ENCODE measurements at regions not wholly inside any gene's neighbourhood (a gene's known extent, or its start where the extent isn't known, plus 50 kb on each side); places are given as distances from the start of the nearest gene placed in this dataset.

GRCh38 chr2:212906620-212907019 is 244.8 kb downstream of the IKZF2 start:
- dilution Hi-C loops (cut with MboI; ENCODE audit: extremely low pct_ligation_motif_present, low sequenced_read_pairs): no loop called here
- TF ChIP-seq FOS (IDR thresholded peaks at IDR 0.05; ENCODE audit: borderline replicate concordance, insufficient read depth, low read length) (no peak), JUN (IDR thresholded peaks at IDR 0.05; ENCODE audit: borderline replicate concordance, insufficient read depth, insufficient read length, low read depth) (no peak), CTCF (IDR thresholded peaks at IDR 0.05; ENCODE audit: extremely low read depth in 1 of 2, insufficient read depth in 1 of 2, low read depth in 1 of 2, low read length in 2 of 2) (no peak), POLR2AphosphoS5 (IDR thresholded peaks at IDR 0.05; ENCODE audit: insufficient read depth, low read depth, low read length) (no peak), MYC (IDR thresholded peaks at IDR 0.05; ENCODE audit: low read depth, low read length) (no peak), EZH2 (IDR thresholded peaks at IDR 0.05; ENCODE audit: borderline replicate concordance, low read depth, low read length, severe bottlenecking) (no peak), MAX (IDR thresholded peaks at IDR 0.05; ENCODE audit: insufficient read depth, insufficient read length) (no peak)

More at GRCh38 chr2:212906620-212907019, 244.8 kb downstream of the IKZF2 start:
- no peak overlapping the region for H3K4me2 ChIP-seq (ENCODE audit: insufficient read depth, low read length)
- H2AFZ ChIP-seq (ENCODE audit: low read depth, low read length): no peak overlapping the region
- no peak for DNase-seq (ENCODE audit: low read depth, low spot score)
- ChIA-PET CTCF (interaction anchor here (1.7 kb wide), 1 partner anchor 129 kb away, joined by 5 read pairs; no protein-coding TSS in a partner anchor), POLR2A (no interaction called here)
- H3K36me3 ChIP-seq (ENCODE audit: control insufficient read depth in 2 of 2, extremely low read depth in 1 of 2, insufficient read depth in 2 of 2, low read length in 2 of 2): no peaks in the 10 kb centered on the region
- no peaks in the 10 kb centered on the region for H3K9me3 ChIP-seq (replicated peaks; ENCODE audit: control insufficient read depth, insufficient read depth, low read length)
- no peaks in the 10 kb centered on the region for H3K4me1 ChIP-seq (ENCODE audit: control insufficient read depth, extremely low read depth, insufficient read depth, low read length)
- H3K27ac ChIP-seq (ENCODE audit: insufficient read depth, low read depth, low read length): no peak overlapping the region
- no peaks in the 10 kb centered on the region for H3K9me1 ChIP-seq (replicated peaks; ENCODE audit: control insufficient read depth, extremely low read depth, insufficient read depth, low read length)
- no peak for FAIRE-seq
- no peaks in the 10 kb centered on the region for H3K79me2 ChIP-seq (ENCODE audit: control insufficient read depth, insufficient read depth, low read length)
- H4K20me1 ChIP-seq (replicated peaks; ENCODE audit: control insufficient read depth, extremely low read depth, insufficient read depth, low read length): no peaks in the 10 kb centered on the region
- BruUV-seq (replicated peaks): no TSS peak
- H3K27me3 ChIP-seq (ENCODE audit: control insufficient read depth in 2 of 2, insufficient read depth in 2 of 2, low read length in 2 of 2): no peaks in the 10 kb centered on the region
- intact Hi-C loops (cut with micrococcal nuclease): no loop called here
- H3K9ac ChIP-seq (replicated peaks; ENCODE audit: extremely low read depth, insufficient read depth, low read length): no peak overlapping the region
- H3K4me3 ChIP-seq (replicated peaks in 1 of 3; ENCODE audit: insufficient read depth in 1 of 3, low read depth in 1 of 3, low read length in 3 of 3): no peak overlapping the region
